ENCODE measurements at regions not wholly inside any gene's neighbourhood (a gene's known extent, or its start where the extent isn't known, plus 50 kb on each side); places are given as distances from the start of the nearest gene placed in this dataset.
A peak's percentile ranks its signal among the peaks of the same experiment; 100 is the strongest.

DNA sequence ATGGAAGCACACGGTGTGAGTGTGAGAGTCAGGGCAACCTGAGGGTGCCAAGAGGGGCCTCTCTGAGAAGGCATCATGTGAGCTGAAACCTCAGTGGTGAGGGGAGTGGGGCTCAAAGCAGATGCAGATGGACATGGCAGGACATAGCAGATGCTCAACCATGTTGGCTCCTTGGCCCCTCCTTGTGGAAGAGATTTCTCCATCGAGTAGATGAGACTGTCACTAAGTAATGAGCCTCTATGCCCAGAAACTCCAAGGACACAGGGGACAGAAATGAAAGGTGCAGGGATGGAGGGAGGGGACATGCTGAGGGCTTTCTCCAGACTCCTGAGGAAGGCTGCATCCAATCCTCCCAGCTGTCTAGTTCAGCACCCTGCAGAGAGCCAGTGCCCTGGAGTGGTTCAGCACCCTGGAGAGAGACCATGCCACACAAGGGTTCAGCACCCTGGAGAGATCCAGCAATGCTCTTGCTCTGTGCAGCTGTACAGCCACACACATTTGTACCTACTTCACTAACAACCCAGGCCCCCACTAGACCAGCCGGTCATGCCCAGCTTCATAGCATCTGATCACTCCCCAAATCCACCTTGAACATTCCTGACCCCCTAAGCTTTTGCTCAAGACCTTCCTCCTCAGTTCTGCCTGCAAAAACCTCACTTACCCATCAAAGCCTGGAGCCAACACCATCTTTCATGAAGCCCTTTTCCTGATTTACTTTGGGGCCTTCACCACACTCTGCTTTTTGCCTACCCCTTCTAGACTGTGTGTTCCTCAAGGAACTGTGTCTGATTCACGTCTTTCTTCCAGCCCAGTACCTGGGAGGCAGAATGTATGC is 252.0 kb downstream of the CTTN start (continued):
- TF ChIP-seq FOXA3 (CRISPR knock-in tag; conservative IDR thresholded peaks at IDR 0.05 in 1 of 2, IDR thresholded peaks at IDR 0.05 in 1 of 2) = peak in 1 of 2 experiments; percentile 63; a peak in 1 of 4 replicates
- TF ChIP-seq SMAD3 (CRISPR knock-in tag; conservative IDR thresholded peaks at IDR 0.05) = 0 out of 2 replicates have a peak, but pooled peaks have one; percentile 18
- TF ChIP-seq KDM2B (CRISPR knock-in tag; IDR thresholded peaks at IDR 0.05) = no peak
- TF ChIP-seq, protein P1, sequence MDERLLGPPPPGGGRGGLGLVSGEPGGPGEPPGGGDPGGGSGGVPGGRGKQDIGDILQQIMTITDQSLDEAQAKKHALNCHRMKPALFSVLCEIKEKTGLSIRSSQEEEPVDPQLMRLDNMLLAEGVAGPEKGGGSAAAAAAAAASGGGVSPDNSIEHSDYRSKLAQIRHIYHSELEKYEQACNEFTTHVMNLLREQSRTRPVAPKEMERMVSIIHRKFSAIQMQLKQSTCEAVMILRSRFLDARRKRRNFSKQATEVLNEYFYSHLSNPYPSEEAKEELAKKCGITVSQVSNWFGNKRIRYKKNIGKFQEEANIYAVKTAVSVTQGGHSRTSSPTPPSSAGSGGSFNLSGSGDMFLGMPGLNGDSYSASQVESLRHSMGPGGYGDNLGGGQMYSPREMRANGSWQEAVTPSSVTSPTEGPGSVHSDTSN (CRISPR knock-in tag; IDR thresholded peaks at IDR 0.05; ENCODE audit: low read depth) = peak; percentile 77
- TF ChIP-seq, protein P1 (tag; conservative IDR thresholded peaks at IDR 0.05; ENCODE audit: low read depth) = no peak
- TF ChIP-seq, protein P2, sequence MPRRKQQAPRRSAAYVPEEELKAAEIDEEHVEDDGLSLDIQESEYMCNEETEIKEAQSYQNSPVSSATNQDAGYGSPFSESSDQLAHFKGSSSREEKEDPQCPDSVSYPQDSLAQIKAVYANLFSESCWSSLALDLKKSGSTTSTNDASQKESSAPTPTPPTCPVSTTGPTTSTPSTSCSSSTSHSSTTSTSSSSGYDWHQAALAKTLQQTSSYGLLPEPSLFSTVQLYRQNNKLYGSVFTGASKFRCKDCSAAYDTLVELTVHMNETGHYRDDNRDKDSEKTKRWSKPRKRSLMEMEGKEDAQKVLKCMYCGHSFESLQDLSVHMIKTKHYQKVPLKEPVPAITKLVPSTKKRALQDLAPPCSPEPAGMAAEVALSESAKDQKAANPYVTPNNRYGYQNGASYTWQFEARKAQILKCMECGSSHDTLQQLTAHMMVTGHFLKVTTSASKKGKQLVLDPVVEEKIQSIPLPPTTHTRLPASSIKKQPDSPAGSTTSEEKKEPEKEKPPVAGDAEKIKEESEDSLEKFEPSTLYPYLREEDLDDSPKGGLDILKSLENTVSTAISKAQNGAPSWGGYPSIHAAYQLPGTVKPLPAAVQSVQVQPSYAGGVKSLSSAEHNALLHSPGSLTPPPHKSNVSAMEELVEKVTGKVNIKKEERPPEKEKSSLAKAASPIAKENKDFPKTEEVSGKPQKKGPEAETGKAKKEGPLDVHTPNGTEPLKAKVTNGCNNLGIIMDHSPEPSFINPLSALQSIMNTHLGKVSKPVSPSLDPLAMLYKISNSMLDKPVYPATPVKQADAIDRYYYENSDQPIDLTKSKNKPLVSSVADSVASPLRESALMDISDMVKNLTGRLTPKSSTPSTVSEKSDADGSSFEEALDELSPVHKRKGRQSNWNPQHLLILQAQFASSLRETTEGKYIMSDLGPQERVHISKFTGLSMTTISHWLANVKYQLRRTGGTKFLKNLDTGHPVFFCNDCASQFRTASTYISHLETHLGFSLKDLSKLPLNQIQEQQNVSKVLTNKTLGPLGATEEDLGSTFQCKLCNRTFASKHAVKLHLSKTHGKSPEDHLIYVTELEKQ (CRISPR knock-in tag; IDR thresholded peaks at IDR 0.05) = no peak
- TF ChIP-seq SMARCA4 (IDR thresholded peaks at IDR 0.05) = no peak
- no peak for TF ChIP-seq FIP1L1 (IDR thresholded peaks at IDR 0.05; ENCODE audit: low read depth, low read length, poor library complexity, severe bottlenecking)
- no peak for TF ChIP-seq HNRNPK (IDR thresholded peaks at IDR 0.05; ENCODE audit: low read depth, low read length, poor library complexity, severe bottlenecking)
- TF ChIP-seq, protein P3, sequence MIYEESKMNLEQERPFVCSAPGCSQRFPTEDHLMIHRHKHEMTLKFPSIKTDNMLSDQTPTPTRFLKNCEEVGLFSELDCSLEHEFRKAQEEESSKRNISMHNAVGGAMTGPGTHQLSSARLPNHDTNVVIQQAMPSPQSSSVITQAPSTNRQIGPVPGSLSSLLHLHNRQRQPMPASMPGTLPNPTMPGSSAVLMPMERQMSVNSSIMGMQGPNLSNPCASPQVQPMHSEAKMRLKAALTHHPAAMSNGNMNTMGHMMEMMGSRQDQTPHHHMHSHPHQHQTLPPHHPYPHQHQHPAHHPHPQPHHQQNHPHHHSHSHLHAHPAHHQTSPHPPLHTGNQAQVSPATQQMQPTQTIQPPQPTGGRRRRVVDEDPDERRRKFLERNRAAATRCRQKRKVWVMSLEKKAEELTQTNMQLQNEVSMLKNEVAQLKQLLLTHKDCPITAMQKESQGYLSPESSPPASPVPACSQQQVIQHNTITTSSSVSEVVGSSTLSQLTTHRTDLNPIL (CRISPR knock-in tag; IDR thresholded peaks at IDR 0.05) = no peak
- TF ChIP-seq ZNF75A (CRISPR knock-in tag; IDR thresholded peaks at IDR 0.05) = no peak
- TF ChIP-seq, protein P4, sequence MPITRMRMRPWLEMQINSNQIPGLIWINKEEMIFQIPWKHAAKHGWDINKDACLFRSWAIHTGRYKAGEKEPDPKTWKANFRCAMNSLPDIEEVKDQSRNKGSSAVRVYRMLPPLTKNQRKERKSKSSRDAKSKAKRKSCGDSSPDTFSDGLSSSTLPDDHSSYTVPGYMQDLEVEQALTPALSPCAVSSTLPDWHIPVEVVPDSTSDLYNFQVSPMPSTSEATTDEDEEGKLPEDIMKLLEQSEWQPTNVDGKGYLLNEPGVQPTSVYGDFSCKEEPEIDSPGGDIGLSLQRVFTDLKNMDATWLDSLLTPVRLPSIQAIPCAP (CRISPR knock-in tag; IDR thresholded peaks at IDR 0.05; ENCODE audit: borderline replicate concordance) = peak; percentile 95; the same call in 1 of the 2 replicates
- TF ChIP-seq, protein P5, sequence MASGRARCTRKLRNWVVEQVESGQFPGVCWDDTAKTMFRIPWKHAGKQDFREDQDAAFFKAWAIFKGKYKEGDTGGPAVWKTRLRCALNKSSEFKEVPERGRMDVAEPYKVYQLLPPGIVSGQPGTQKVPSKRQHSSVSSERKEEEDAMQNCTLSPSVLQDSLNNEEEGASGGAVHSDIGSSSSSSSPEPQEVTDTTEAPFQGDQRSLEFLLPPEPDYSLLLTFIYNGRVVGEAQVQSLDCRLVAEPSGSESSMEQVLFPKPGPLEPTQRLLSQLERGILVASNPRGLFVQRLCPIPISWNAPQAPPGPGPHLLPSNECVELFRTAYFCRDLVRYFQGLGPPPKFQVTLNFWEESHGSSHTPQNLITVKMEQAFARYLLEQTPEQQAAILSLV (tag; IDR thresholded peaks at IDR 0.05) = peak; percentile 20; the same call in 1 of the 2 replicates
- TF ChIP-seq, protein P6, sequence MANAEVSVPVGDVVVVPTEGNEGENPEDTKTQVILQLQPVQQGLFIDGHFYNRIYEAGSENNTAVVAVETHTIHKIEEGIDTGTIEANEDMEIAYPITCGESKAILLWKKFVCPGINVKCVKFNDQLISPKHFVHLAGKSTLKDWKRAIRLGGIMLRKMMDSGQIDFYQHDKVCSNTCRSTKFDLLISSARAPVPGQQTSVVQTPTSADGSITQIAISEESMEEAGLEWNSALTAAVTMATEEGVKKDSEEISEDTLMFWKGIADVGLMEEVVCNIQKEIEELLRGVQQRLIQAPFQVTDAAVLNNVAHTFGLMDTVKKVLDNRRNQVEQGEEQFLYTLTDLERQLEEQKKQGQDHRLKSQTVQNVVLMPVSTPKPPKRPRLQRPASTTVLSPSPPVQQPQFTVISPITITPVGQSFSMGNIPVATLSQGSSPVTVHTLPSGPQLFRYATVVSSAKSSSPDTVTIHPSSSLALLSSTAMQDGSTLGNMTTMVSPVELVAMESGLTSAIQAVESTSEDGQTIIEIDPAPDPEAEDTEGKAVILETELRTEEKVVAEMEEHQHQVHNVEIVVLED (CRISPR knock-in tag; IDR thresholded peaks at IDR 0.05) = no peak
- no peak for TF ChIP-seq HNRNPL (IDR thresholded peaks at IDR 0.05; ENCODE audit: low read depth, low read length)

Measured in K562 (cell line).